ENCODE measurements at regions not wholly inside any gene's neighbourhood (a gene's known extent, or its start where the extent isn't known, plus 50 kb on each side); places are given as distances from the start of the nearest gene placed in this dataset.

- H3K36me3 ChIP-seq (ENCODE audit: control insufficient read depth in 1 of 2, insufficient read depth in 2 of 2, low read length in 2 of 2), result no peaks in the 10 kb centered on the region
- ATAC-seq (no peak), DNase-seq (ENCODE audit: low read depth, low spot score) (no peak)
- CTCF ChIA-PET, result interaction anchor here (2.9 kb wide), 1 partner anchor 206 kb away, joined by 9 read pairs; no protein-coding TSS in a partner anchor
- H3K79me2 ChIP-seq (ENCODE audit: insufficient read depth, low read length), result no peaks in the 10 kb centered on the region
- H3K9me3 ChIP-seq (ENCODE audit: control insufficient read depth in 1 of 2, insufficient read depth in 1 of 2, low read depth in 1 of 2, low read length in 2 of 2), result peaks cover 18 to 23% of the 10 kb centered on the region in 2 experiments
- H4K20me1 ChIP-seq (ENCODE audit: insufficient read depth), result no peaks in the 10 kb centered on the region
- H3K9ac ChIP-seq (ENCODE audit: low read length), result no peak overlapping the region
- BruUV-seq (replicated peaks), result no TSS peak
- intact Hi-C loops (cut with micrococcal nuclease), result no loop called here
- no peak overlapping the region for H3K27ac ChIP-seq (ENCODE audit: low read depth, low read length)
- no peak overlapping the region for H3K4me2 ChIP-seq (ENCODE audit: low read length)
- no peaks in the 10 kb centered on the region for H3K9me2 ChIP-seq (ENCODE audit: insufficient read depth)
- H3K4me3 ChIP-seq (replicated peaks in 1 of 2; ENCODE audit: low read depth in 1 of 2, low read length in 2 of 2), result no peak overlapping the region
- RAD21 ChIA-PET (ENCODE audit: low non-redundant PET in 1 of 2, low total read pairs in 2 of 2, uncharacterized antibody in 2 of 2, unreplicated experiment in 2 of 2), result no interaction called here
- H2AFZ ChIP-seq (ENCODE audit: low read depth, low read length, poor library complexity, severe bottlenecking), result no peak overlapping the region
- POLR2A ChIA-PET, result no interaction called here
- H3K4me1 ChIP-seq (ENCODE audit: control insufficient read depth in 1 of 2, insufficient read depth in 2 of 2, low read length in 2 of 2), result no peaks in the 10 kb centered on the region; a peak in 1 of 4 replicates
- peaks cover 33% of the 10 kb centered on the region for H3K27me3 ChIP-seq (ENCODE audit: insufficient read depth, low read length)
- no peak for TF ChIP-seq RAD21 (IDR thresholded peaks at IDR 0.05; ENCODE audit: low read depth)
- no peak for TF ChIP-seq ELF1 (IDR thresholded peaks at IDR 0.05; ENCODE audit: borderline replicate concordance, low read depth)
- no peak for TF ChIP-seq TCF7L2 (IDR thresholded peaks at IDR 0.05; ENCODE audit: borderline replicate concordance, extremely low read depth, insufficient read depth, insufficient read length)
- TF ChIP-seq REST (IDR thresholded peaks at IDR 0.05; ENCODE audit: low read depth), result no peak
- no peak for TF ChIP-seq CEBPB (IDR thresholded peaks at IDR 0.05; ENCODE audit: low read depth)
- TF ChIP-seq CTCF (IDR thresholded peaks at IDR 0.05 in 2 of 3, conservative IDR thresholded peaks at IDR 0.05 in 1 of 3; ENCODE audit: borderline replicate concordance in 1 of 3, insufficient read depth in 1 of 3, low read depth in 2 of 3, low read length in 2 of 3), result no peak
- no peak for TF ChIP-seq POLR2A (IDR thresholded peaks at IDR 0.05; ENCODE audit: borderline replicate concordance, extremely low read depth, insufficient read depth, insufficient read length)
- TF ChIP-seq ZBTB33 (IDR thresholded peaks at IDR 0.05; ENCODE audit: extremely low read depth, insufficient replicate concordance, low read length), result no peak
- no peak for TF ChIP-seq JUND (IDR thresholded peaks at IDR 0.05)
- no peak for TF ChIP-seq SP1 (IDR thresholded peaks at IDR 0.05; ENCODE audit: low read depth)
- no peak for TF ChIP-seq SRF (IDR thresholded peaks at IDR 0.05; ENCODE audit: low read depth)
- TF ChIP-seq FOSL1 (IDR thresholded peaks at IDR 0.05; ENCODE audit: low read depth), result no peak
- TF ChIP-seq SIN3A (IDR thresholded peaks at IDR 0.05; ENCODE audit: low read depth), result no peak
- TF ChIP-seq POLR2AphosphoS5 (IDR thresholded peaks at IDR 0.05; ENCODE audit: low read depth, low read length), result no peak
- TF ChIP-seq EZH2 (IDR thresholded peaks at IDR 0.05), result no peak
- TF ChIP-seq ZNF274 (IDR thresholded peaks at IDR 0.05; ENCODE audit: low read depth, low read length), result no peak
- no peak for TF ChIP-seq ATF3 (IDR thresholded peaks at IDR 0.05)
- TF ChIP-seq YY1 (IDR thresholded peaks at IDR 0.05; ENCODE audit: extremely low read depth, insufficient replicate concordance, low read depth, low read length), result no peak
- no peak for TF ChIP-seq MAX (IDR thresholded peaks at IDR 0.05)
- no peak for TF ChIP-seq CBX3 (IDR thresholded peaks at IDR 0.05; ENCODE audit: low read depth)
These were observed 128.0 kb downstream of the IRF8 start for GRCh38 chr16:86026916-86027315.
